Heart right ventricle (tissue), 16 donors: ENCODE measurements at regions not wholly inside any gene's neighbourhood (a gene's known extent, or its start where the extent isn't known, plus 50 kb on each side); places are given as distances from the start of the nearest gene placed in this dataset.

ENCODE experiments used
- ATAC-seq, 8 donors: fragments of 200-7000 bp; cut with Tn5 transposase; one replicate each; pipeline ENCODE4 v1.9.1; 2020; ENCODE audit warnings: mild to moderate bottlenecking in 8 of 8, moderate library complexity in 8 of 8, moderate number of reproducible peaks in 1 of 8
- DNase-seq, 2 donors: peaks; one replicate each; pipeline ENCODE4 v3.0.0-alpha.2; 2020
- H3K27ac ChIP-seq, 10 donors: fragments of 200-600 bp; sonication (generic) in 2 of 10; one replicate each; pipeline versions ENCODE4 v1.5.0 to v1.8.0; 2020 to 2022; ENCODE audit warnings: mild to moderate bottlenecking in 3 of 10
- H3K27me3 ChIP-seq, 7 donors: fragments of 200-600 bp; one replicate each; pipeline ENCODE4 v1.8.0; 2021 to 2022; ENCODE audit warnings: mild to moderate bottlenecking in 2 of 7
- H3K36me3 ChIP-seq, 9 donors: fragments of 200-600 bp; sonication (generic) in 1 of 9; one replicate each; pipeline versions ENCODE4 v1.5.0 to v1.8.0; 2020 to 2022; ENCODE audit warnings: mild to moderate bottlenecking in 2 of 9
- H3K4me1 ChIP-seq, 9 donors: fragments of 200-600 bp; sonication (generic) in 1 of 9; one replicate each; pipeline versions ENCODE4 v1.5.0 to v1.8.0; 2020 to 2022; ENCODE audit warnings: mild to moderate bottlenecking in 4 of 9
- H3K4me3 ChIP-seq, 10 donors: fragments of 200-600 bp; sonication (generic) in 2 of 10; one replicate each; pipeline versions ENCODE4 v1.5.0 to v1.8.0; 2020 to 2022; ENCODE audit warnings: mild to moderate bottlenecking in 7 of 10, moderate library complexity in 2 of 10
- H3K9me3 ChIP-seq, 11 donors: fragments of 200-600 bp in 10 of 11; sonication (generic) in 2 of 11; one replicate each; pipeline versions ENCODE4 v1.5.0 to v1.8.0; 2013 to 2022; ENCODE audit warnings: mild to moderate bottlenecking in 2 of 11, control low read depth in 1 of 11, moderate library complexity in 1 of 11
- CTCF ChIP-seq, 9 donors: fragments of 200-600 bp; sonication (generic) in 2 of 9; IDR thresholded peaks; one replicate each; pipeline versions ENCODE4 v1.5.0 to v1.8.0; 2021 to 2022; ENCODE audit warnings: antibody characterized with exemption in 9 of 9, mild to moderate bottlenecking in 5 of 9, moderate library complexity in 1 of 9
- WGBS, 2 donors: extraction: QIAGEN DNeasy Blood & Tissue Kit; methylation state at CpG; one replicate each; pipeline ENCODE4 v1.1.7; 2013; ENCODE audit warnings: inconsistent platforms in 1 of 2; 5-methylcytosine and 5-hydroxymethylcytosine counted together
- intact Hi-C, 10 donors: fragments of 100-400 bp; cut with DNase I; formaldehyde crosslinking; loops; one replicate each; pipeline versions ENCODE4 v1.11.1 to v1.14.2; 2022
- donor health status: Arrhythmogenic right ventricular cardiomyopathy.
- donor health status: ischemic (EF 13 %, LVEDD 7.1; RV severe dilation, severe dysfunction).
- donor health status: healthy with polysubstance abuse.
- donor health status: DM: no; HTN: yes; CAD: no.
- donor health status: DM: no; HTN: no; CAD: no.
- donor health status: ischemic (EF 25% LVEDD 6.9; RV normal size, moderate dysfunction).
- donor health status: ischemic (EF 25% LVEDD 5.7; RV mildly dilated, moderate dysfunction).
- donor health status: healthy.
- donor health status: DM: yes; HTN: yes; CAD: no.
- donor health status: Ischemic cardiomyopathy.
- donor health status: ischemic (EF 35%, LVEDD 5.7; RV mildly dilated, moderate dysfunction).
- donor health status: nonischemic (EF 11% LVEDD 7.7; RV severe dilation, severe dysfunction).
- donor health status: DM: yes; HTN: yes; CAD: no.
- donor health status: PGD.
- donor health status: ischemic (EF 29% LVEDD 5.4; RV normal size, mild dysfunction).
- donor health status: nonischemic (EF 23%, LVEDD 6.1; RV moderate dilation, normal function).

- H3K27ac ChIP-seq = no peak overlapping the region
- intact Hi-C loops = no loop called here
- DNase-seq (no peak), ATAC-seq (no peak)
- TF ChIP-seq CTCF (IDR thresholded peaks at IDR 0.05) = no peak
- H3K9me3 ChIP-seq = no peaks in the 10 kb centered on the region
- peaks cover 0 to 35% (median 16%) of the 10 kb centered on the region in 7 donors for H3K27me3 ChIP-seq
- H3K4me3 ChIP-seq = no peak overlapping the region
- no peaks in the 10 kb centered on the region for H3K4me1 ChIP-seq
- 90 to 98% methylated on average over 2 of the region's 2 CpGs for WGBS, 2 donors
- no peaks in the 10 kb centered on the region for H3K36me3 ChIP-seq
Measured at GRCh38 chr12:107360482-107360881, 267.1 kb upstream of the CRY1 start.

- no peaks in the 10 kb centered on the region for H3K4me1 ChIP-seq
- H3K9me3 ChIP-seq = no peaks in the 10 kb centered on the region
- H3K36me3 ChIP-seq = no peaks in the 10 kb centered on the region
- 68 to 76% methylated on average over 2 of the region's 2 CpGs for WGBS, 2 donors
- H3K4me3 ChIP-seq = no peak overlapping the region
- no peak overlapping the region for H3K27ac ChIP-seq
- ATAC-seq = no peak
- peaks cover 0 to 37% (median 19%) of the 10 kb centered on the region in 7 donors for H3K27me3 ChIP-seq
- DNase-seq = no peak
- intact Hi-C loops = no loop called here
- TF ChIP-seq CTCF (IDR thresholded peaks at IDR 0.05) = no peak
Measured at GRCh38 chr12:107361970-107362369, 268.6 kb upstream of the CRY1 start.

GRCh38 chr12:107362960-107363359, 269.6 kb upstream of the CRY1 start:
- DNase-seq (no peak), ATAC-seq (no peak)
- Histone ChIP-seq H3K4me3 (no peak overlapping the region), H3K27me3 (peaks cover 0 to 37% (median 19%) of the 10 kb centered on the region in 7 donors), H3K9me3 (no peaks in the 10 kb centered on the region), H3K27ac (no peak overlapping the region), H3K36me3 (no peaks in the 10 kb centered on the region), H3K4me1 (no peaks in the 10 kb centered on the region)
- WGBS, 2 donors = 70% methylated on average over 5 of the region's 5 CpGs
- TF ChIP-seq CTCF (IDR thresholded peaks at IDR 0.05) = no peak
- intact Hi-C loops = no loop called here

- 81 to 82% methylated on average over 3 of the region's 3 CpGs for WGBS, 2 donors
Measured at GRCh38 chr12:107364875-107365518, 271.6 kb upstream of the CRY1 start.

More at GRCh38 chr12:107364875-107365518, 271.6 kb upstream of the CRY1 start:
- Histone ChIP-seq H3K36me3 (no peaks in the 10 kb centered on the region), H3K27ac (no peak overlapping the region), H3K4me1 (peaks cover 0 to 15% (median 0%) of the 10 kb centered on the region in 9 donors), H3K4me3 (no peak overlapping the region), H3K9me3 (no peaks in the 10 kb centered on the region), H3K27me3 (peaks cover 0 to 32% (median 19%) of the 10 kb centered on the region in 7 donors)
- TF ChIP-seq CTCF (IDR thresholded peaks at IDR 0.05) = no peak
- ATAC-seq = no peak
- DNase-seq = no peak
- intact Hi-C loops = no loop called here
